ENCODE measurements at regions not wholly inside any gene's neighbourhood (a gene's known extent, or its start where the extent isn't known, plus 50 kb on each side); places are given as distances from the start of the nearest gene placed in this dataset.

- no peak overlapping the region for H3K4me3 Mint-ChIP-seq (ENCODE audit: unreplicated experiment)
- no peaks in the 10 kb centered on the region for H3K27me3 Mint-ChIP-seq (ENCODE audit: low read depth, unreplicated experiment)
- H3K4me1 Mint-ChIP-seq (ENCODE audit: low read depth, unreplicated experiment): peaks cover 8% of the 10 kb centered on the region
These were observed 120.2 kb upstream of the WDFY3 start for GRCh38 chr4:85086721-85087120.

DNA sequence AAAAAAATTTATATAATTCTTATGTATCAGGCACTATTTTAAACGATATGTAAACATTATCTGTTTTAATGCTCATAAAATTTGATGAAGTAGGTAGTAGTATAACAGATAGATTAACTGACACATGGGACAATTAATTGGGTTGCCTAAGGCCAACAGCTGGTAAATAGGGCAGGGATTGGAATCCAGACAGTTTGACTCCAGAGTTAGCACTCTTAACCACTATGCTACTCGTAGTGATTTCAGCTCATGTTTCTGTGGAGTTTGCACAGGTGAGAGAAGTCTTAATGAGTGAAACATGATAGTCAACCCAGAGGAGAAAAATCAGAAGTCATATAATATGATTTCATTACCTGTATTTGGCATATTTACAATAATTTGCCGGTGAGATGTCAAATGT is 126.0 kb upstream of the WDFY3 start:
- H3K4me3 ChIP-seq (ENCODE audit: insufficient read depth, low read depth, low read length): no peak overlapping the region
- DNase-seq (ENCODE audit: low read depth): no peak
- H3K36me3 ChIP-seq (ENCODE audit: insufficient read depth, low read length): no peaks in the 10 kb centered on the region
- no peaks in the 10 kb centered on the region for H3K4me1 ChIP-seq (ENCODE audit: insufficient read depth, low read length)
- H3K27ac ChIP-seq (ENCODE audit: low read depth, low read length): no peak overlapping the region
- FAIRE-seq: no peak
- peaks cover 6% of the 10 kb centered on the region for H3K9me3 Mint-ChIP-seq (ENCODE audit: unreplicated experiment)
- H4K20me1 ChIP-seq (ENCODE audit: insufficient read depth, low read length): no peaks in the 10 kb centered on the region
- no peak overlapping the region for H3K9ac ChIP-seq (ENCODE audit: low read length)
- no peaks in the 10 kb centered on the region for H3K36me3 Mint-ChIP-seq (ENCODE audit: low read depth, unreplicated experiment)
- H3K27me3 ChIP-seq (ENCODE audit: insufficient read depth, low read length): no peaks in the 10 kb centered on the region
- TF ChIP-seq EZH2 (IDR thresholded peaks at IDR 0.05; ENCODE audit: insufficient read depth, low read length): no peak
- no peak for TF ChIP-seq CTCF (IDR thresholded peaks at IDR 0.05; ENCODE audit: insufficient read depth, low read depth, low read length)
- H2AFZ ChIP-seq (ENCODE audit: low read depth, low read length): no peak overlapping the region
- H3K4me1 Mint-ChIP-seq (ENCODE audit: low read depth, unreplicated experiment): no peaks in the 10 kb centered on the region
- H3K9me3 ChIP-seq (ENCODE audit: insufficient read depth, low read depth, low read length): no peaks in the 10 kb centered on the region
- no peak overlapping the region for H3K27ac Mint-ChIP-seq (ENCODE audit: unreplicated experiment)
- H3K79me2 ChIP-seq (ENCODE audit: insufficient read depth, low read length): no peaks in the 10 kb centered on the region
- no peaks in the 10 kb centered on the region for H3K27me3 Mint-ChIP-seq (ENCODE audit: low read depth, unreplicated experiment)
- no peak overlapping the region for H3K4me2 ChIP-seq (ENCODE audit: low read length)
- no peak overlapping the region for H3K4me3 Mint-ChIP-seq (ENCODE audit: unreplicated experiment)

More at GRCh38 chr4:85086721-85087120, 120.2 kb upstream of the WDFY3 start:
- Histone ChIP-seq H3K27ac (ENCODE audit: low read depth, low read length) (no peak overlapping the region), H2AFZ (ENCODE audit: low read depth, low read length) (no peak overlapping the region), H3K27me3 (ENCODE audit: insufficient read depth, low read length) (no peaks in the 10 kb centered on the region), H3K79me2 (ENCODE audit: insufficient read depth, low read length) (no peaks in the 10 kb centered on the region), H3K9me3 (ENCODE audit: insufficient read depth, low read depth, low read length) (no peaks in the 10 kb centered on the region), H3K4me1 (ENCODE audit: insufficient read depth, low read length) (no peaks in the 10 kb centered on the region), H4K20me1 (ENCODE audit: insufficient read depth, low read length) (no peaks in the 10 kb centered on the region), H3K9ac (ENCODE audit: low read length) (no peak overlapping the region), H3K36me3 (ENCODE audit: insufficient read depth, low read length) (no peaks in the 10 kb centered on the region), H3K4me2 (ENCODE audit: low read length) (no peak overlapping the region), H3K4me3 (ENCODE audit: insufficient read depth, low read depth, low read length) (no peak overlapping the region)
- no peak overlapping the region for H3K27ac Mint-ChIP-seq (ENCODE audit: unreplicated experiment)
- TF ChIP-seq CTCF (IDR thresholded peaks at IDR 0.05; ENCODE audit: insufficient read depth, low read depth, low read length): no peak
- no peak for TF ChIP-seq EZH2 (IDR thresholded peaks at IDR 0.05; ENCODE audit: insufficient read depth, low read length)
- H3K9me3 Mint-ChIP-seq (ENCODE audit: unreplicated experiment): peaks cover 6% of the 10 kb centered on the region
- H3K36me3 Mint-ChIP-seq (ENCODE audit: low read depth, unreplicated experiment): no peaks in the 10 kb centered on the region
- DNase-seq (ENCODE audit: low read depth) (no peak), FAIRE-seq (no peak)

DNA sequence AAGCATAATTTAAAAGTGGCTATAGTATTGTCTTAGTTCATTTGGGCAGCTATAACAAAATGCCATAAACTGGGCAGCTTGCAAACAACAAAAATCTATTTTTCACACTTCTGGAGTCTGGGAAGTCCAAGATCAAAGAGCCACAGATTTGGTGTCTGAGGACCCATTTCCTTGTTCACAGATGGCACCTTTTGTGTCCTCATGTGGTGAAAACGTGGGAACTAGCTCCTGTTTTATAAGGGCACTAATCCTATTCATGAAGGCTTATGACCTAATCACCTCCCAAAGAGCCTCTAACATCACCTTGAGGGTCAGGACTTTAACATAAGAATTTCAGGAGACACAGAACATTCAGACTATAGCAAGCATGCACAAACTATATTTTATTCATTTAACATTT is 126.5 kb upstream of the WDFY3 start:
- no peak for TF ChIP-seq EZH2 (IDR thresholded peaks at IDR 0.05; ENCODE audit: insufficient read depth, low read length)
- TF ChIP-seq CTCF (IDR thresholded peaks at IDR 0.05; ENCODE audit: insufficient read depth, low read depth, low read length): no peak
- Histone ChIP-seq H3K9ac (ENCODE audit: low read length) (no peak overlapping the region), H3K36me3 (ENCODE audit: insufficient read depth, low read length) (no peaks in the 10 kb centered on the region), H2AFZ (ENCODE audit: low read depth, low read length) (no peak overlapping the region), H3K27me3 (ENCODE audit: insufficient read depth, low read length) (no peaks in the 10 kb centered on the region), H3K79me2 (ENCODE audit: insufficient read depth, low read length) (no peaks in the 10 kb centered on the region), H3K4me2 (ENCODE audit: low read length) (no peak overlapping the region), H3K4me3 (ENCODE audit: insufficient read depth, low read depth, low read length) (no peak overlapping the region), H3K4me1 (ENCODE audit: insufficient read depth, low read length) (no peaks in the 10 kb centered on the region), H3K9me3 (ENCODE audit: insufficient read depth, low read depth, low read length) (no peaks in the 10 kb centered on the region), H4K20me1 (ENCODE audit: insufficient read depth, low read length) (no peaks in the 10 kb centered on the region), H3K27ac (ENCODE audit: low read depth, low read length) (no peak overlapping the region)
- H3K36me3 Mint-ChIP-seq (ENCODE audit: low read depth, unreplicated experiment): no peaks in the 10 kb centered on the region
- no peak overlapping the region for H3K27ac Mint-ChIP-seq (ENCODE audit: unreplicated experiment)
- no peak for FAIRE-seq
- DNase-seq (ENCODE audit: low read depth): no peak
- no peak overlapping the region for H3K4me3 Mint-ChIP-seq (ENCODE audit: unreplicated experiment)
- H3K9me3 Mint-ChIP-seq (ENCODE audit: unreplicated experiment): peaks cover 6% of the 10 kb centered on the region
- H3K27me3 Mint-ChIP-seq (ENCODE audit: low read depth, unreplicated experiment): no peaks in the 10 kb centered on the region
- no peaks in the 10 kb centered on the region for H3K4me1 Mint-ChIP-seq (ENCODE audit: low read depth, unreplicated experiment)
